Upper lobe of left lung (tissue), 4 donors: ENCODE measurements at regions not wholly inside any gene's neighbourhood (a gene's known extent, or its start where the extent isn't known, plus 50 kb on each side); places are given as distances from the start of the nearest gene placed in this dataset.

Experiments used
- CTCF ChIP-seq, 6 experiments: fragments of 450-650 bp in 4 of 6; fragments of 200-600 bp in 2 of 6; sonication (generic) in 2 of 6; IDR thresholded peaks; one replicate each; pipeline ENCODE4 v1.5.1; 2016 to 2019; ENCODE audit warnings: antibody characterized with exemption in 6 of 6
- EP300 ChIP-seq, 4 donors: sonication (generic); formaldehyde crosslinking; IDR thresholded peaks; one replicate each; pipeline ENCODE4 v1.5.1; 2017; ENCODE audit warnings: antibody characterized with exemption in 4 of 4, control low read depth in 2 of 4
- POLR2A ChIP-seq, 4 donors: fragments of 450-650 bp; IDR thresholded peaks; one replicate each; pipeline ENCODE4 v1.5.1; 2016 to 2017; ENCODE audit warnings: antibody characterized with exemption in 4 of 4, mild to moderate bottlenecking in 2 of 4
- POLR2AphosphoS5 ChIP-seq, 2 donors: sonication (generic); formaldehyde crosslinking; IDR thresholded peaks; one replicate each; pipeline ENCODE4 v1.5.1; 2017; ENCODE audit warnings: antibody characterized with exemption in 2 of 2

- TF ChIP-seq CTCF (IDR thresholded peaks at IDR 0.05) (no peak), EP300 (IDR thresholded peaks at IDR 0.05) (no peak), POLR2A (IDR thresholded peaks at IDR 0.05) (no peak), POLR2AphosphoS5 (IDR thresholded peaks at IDR 0.05) (no peak)
Measured at GRCh38 chr6:140018588-140018987, 644.1 kb upstream of the CITED2 start.
